Stimulated activated effector memory CD8-positive, alpha-beta T cell treated with anti-CD3 and anti-CD28 coated beads, Interleukin-12 subunit alpha, Interleukin-12 subunit beta, amount 100 ng/mL, for 72 hours (primary cell): ENCODE measurements at regions not wholly inside any gene's neighbourhood (a gene's known extent, or its start where the extent isn't known, plus 50 kb on each side); places are given as distances from the start of the nearest gene placed in this dataset.
"Not testable (repeated sequence)": the region's sequence is repeated elsewhere in the genome, so short reads cannot be mapped to it uniquely, and the experiment has no call there.

Experiments
- ATAC-seq: fragments of 150-1000 bp; cut with Tn5 transposase; 2 replicates; pipeline ENCODE4 v1.10.0; 2021
- DNase-seq, 2 donors: peaks; one replicate each; pipeline ENCODE4 v3.0.0; 2021 to 2022; ENCODE audit warnings: low spot score in 2 of 2
- H3K27ac Mint-ChIP-seq: one replicate; pipeline ENCODE4 v1.8.0; 2022; ENCODE audit warnings: mild to moderate bottlenecking, mixed read lengths
- H3K36me3 Mint-ChIP-seq: one replicate; pipeline ENCODE4 v1.8.0; 2022; ENCODE audit warnings: mild to moderate bottlenecking, mixed read lengths
- H3K4me1 Mint-ChIP-seq: one replicate; pipeline ENCODE4 v1.8.0; 2022; ENCODE audit warnings: mixed read lengths
- H3K4me3 Mint-ChIP-seq: one replicate; pipeline ENCODE4 v1.8.0; 2022; ENCODE audit warnings: mild to moderate bottlenecking, mixed read lengths
- H3K9me3 Mint-ChIP-seq: one replicate; pipeline ENCODE4 v1.8.0; 2022; ENCODE audit warnings: mixed read lengths

GRCh38 chr4:158122501-158122900 lies 50.3 kb downstream of the GASK1B start:
- no peak overlapping the region for H3K4me3 Mint-ChIP-seq
- no peak overlapping the region for H3K27ac Mint-ChIP-seq
- no peak for ATAC-seq
- no peaks in the 10 kb centered on the region for H3K9me3 Mint-ChIP-seq
- no peaks in the 10 kb centered on the region for H3K36me3 Mint-ChIP-seq
- no peak for DNase-seq
- H3K4me1 Mint-ChIP-seq, result no peaks in the 10 kb centered on the region

GRCh38 chr4:158121161-158121579 lies 51.7 kb downstream of the GASK1B start:
- DNase-seq (no peak), ATAC-seq (no peak)
- Mint-ChIP-seq H3K36me3 (no peaks in the 10 kb centered on the region), H3K9me3 (no peaks in the 10 kb centered on the region), H3K27ac (no peak overlapping the region), H3K4me3 (no peak overlapping the region), H3K4me1 (no peaks in the 10 kb centered on the region)

GRCh38 chr4:158120645-158121151 lies 52.1 kb downstream of the GASK1B start:
- H3K27ac Mint-ChIP-seq, H3K9me3 Mint-ChIP-seq, H3K4me1 Mint-ChIP-seq, DNase-seq, H3K4me3 Mint-ChIP-seq, H3K36me3 Mint-ChIP-seq, ATAC-seq: not testable (repeated sequence)

- DNase-seq (no peak), ATAC-seq (no peak)
- H3K36me3 Mint-ChIP-seq, result no peaks in the 10 kb centered on the region
- H3K27ac Mint-ChIP-seq, result no peak overlapping the region
- H3K9me3 Mint-ChIP-seq, result peaks cover 3% of the 10 kb centered on the region
- H3K4me1 Mint-ChIP-seq, result no peaks in the 10 kb centered on the region
- H3K4me3 Mint-ChIP-seq, result no peak overlapping the region
These were observed 60.2 kb downstream of the GASK1B start for GRCh38 chr4:158112611-158113010.

- Mint-ChIP-seq H3K4me1 (no peaks in the 10 kb centered on the region), H3K4me3 (no peak overlapping the region), H3K36me3 (no peaks in the 10 kb centered on the region), H3K9me3 (peaks cover 3% of the 10 kb centered on the region), H3K27ac (no peak overlapping the region)
- ATAC-seq (no peak), DNase-seq (no peak)
These were observed 61.6 kb downstream of the GASK1B start for GRCh38 chr4:158111241-158111640.

GRCh38 chr4:158102904-158103303 lies 69.9 kb downstream of the GASK1B start:
- H3K4me1 Mint-ChIP-seq, result no peaks in the 10 kb centered on the region
- H3K36me3 Mint-ChIP-seq, result no peaks in the 10 kb centered on the region
- no peak overlapping the region for H3K27ac Mint-ChIP-seq

GRCh38 chr4:158099686-158100085 lies 73.1 kb downstream of the GASK1B start:
- Mint-ChIP-seq H3K4me3 (no peak overlapping the region), H3K4me1 (no peaks in the 10 kb centered on the region), H3K27ac (no peak overlapping the region), H3K9me3 (peaks cover 4% of the 10 kb centered on the region), H3K36me3 (no peaks in the 10 kb centered on the region)
- DNase-seq, result no peak
- ATAC-seq, result no peak

More at GRCh38 chr4:158102904-158103303, 69.9 kb downstream of the GASK1B start:
- no peak for ATAC-seq
- peaks cover 4% of the 10 kb centered on the region for H3K9me3 Mint-ChIP-seq
- no peak overlapping the region for H3K4me3 Mint-ChIP-seq
- no peak for DNase-seq

GRCh38 chr4:158098802-158099201 lies 74.0 kb downstream of the GASK1B start:
- H3K9me3 Mint-ChIP-seq, result peaks cover 4% of the 10 kb centered on the region
- H3K36me3 Mint-ChIP-seq, result no peaks in the 10 kb centered on the region
- no peak for ATAC-seq
- DNase-seq, result no peak
- no peak overlapping the region for H3K27ac Mint-ChIP-seq
- H3K4me3 Mint-ChIP-seq, result no peak overlapping the region
- no peaks in the 10 kb centered on the region for H3K4me1 Mint-ChIP-seq

GRCh38 chr4:158094413-158095134 lies 78.3 kb downstream of the GASK1B start:
- no peaks in the 10 kb centered on the region for H3K4me1 Mint-ChIP-seq
- H3K36me3 Mint-ChIP-seq, result no peaks in the 10 kb centered on the region
- no peak for DNase-seq
- no peak overlapping the region for H3K27ac Mint-ChIP-seq
- H3K9me3 Mint-ChIP-seq, result peaks cover 4% of the 10 kb centered on the region
- no peak overlapping the region for H3K4me3 Mint-ChIP-seq
- ATAC-seq, result no peak

GRCh38 chr4:158090323-158090722 lies 82.5 kb downstream of the GASK1B start:
- H3K9me3 Mint-ChIP-seq, result no peaks in the 10 kb centered on the region
- H3K4me1 Mint-ChIP-seq, result no peaks in the 10 kb centered on the region
- no peak for DNase-seq
- ATAC-seq, result no peak
- H3K36me3 Mint-ChIP-seq, result no peaks in the 10 kb centered on the region
- no peak overlapping the region for H3K4me3 Mint-ChIP-seq
- H3K27ac Mint-ChIP-seq, result no peak overlapping the region

- not testable (repeated sequence) for H3K36me3 Mint-ChIP-seq, H3K27ac Mint-ChIP-seq, H3K9me3 Mint-ChIP-seq, H3K4me1 Mint-ChIP-seq, H3K4me3 Mint-ChIP-seq, DNase-seq, ATAC-seq
These were observed 82.9 kb downstream of the GASK1B start for GRCh38 chr4:158089897-158090296.

- H3K36me3 Mint-ChIP-seq, result no peaks in the 10 kb centered on the region
- DNase-seq (no peak), ATAC-seq (no peak)
- H3K4me3 Mint-ChIP-seq, result no peak overlapping the region
- no peaks in the 10 kb centered on the region for H3K4me1 Mint-ChIP-seq
- no peak overlapping the region for H3K27ac Mint-ChIP-seq
- H3K9me3 Mint-ChIP-seq, result peaks cover 7% of the 10 kb centered on the region
These were observed 92.5 kb downstream of the GASK1B start for GRCh38 chr4:158080354-158080753.

GRCh38 chr4:158079661-158080060 lies 93.2 kb downstream of the GASK1B start:
- DNase-seq (no peak), ATAC-seq (no peak)
- no peak overlapping the region for H3K4me3 Mint-ChIP-seq
- peaks cover 7% of the 10 kb centered on the region for H3K9me3 Mint-ChIP-seq
- no peaks in the 10 kb centered on the region for H3K4me1 Mint-ChIP-seq
- no peak overlapping the region for H3K27ac Mint-ChIP-seq
- H3K36me3 Mint-ChIP-seq, result no peaks in the 10 kb centered on the region

- Mint-ChIP-seq H3K9me3 (peaks cover 7% of the 10 kb centered on the region), H3K27ac (no peak overlapping the region), H3K36me3 (no peaks in the 10 kb centered on the region), H3K4me3 (no peak overlapping the region), H3K4me1 (no peaks in the 10 kb centered on the region)
- DNase-seq (no peak), ATAC-seq (no peak)
These were observed 95.0 kb downstream of the GASK1B start for GRCh38 chr4:158077835-158078234.

- no peak for ATAC-seq
- H3K4me3 Mint-ChIP-seq, result no peak overlapping the region
These were observed 98.0 kb downstream of the GASK1B start for GRCh38 chr4:158074851-158075250.

GRCh38 chr4:158071931-158072330 lies 100.9 kb downstream of the GASK1B start:
- H3K36me3 Mint-ChIP-seq, result no peaks in the 10 kb centered on the region
- H3K9me3 Mint-ChIP-seq, result no peaks in the 10 kb centered on the region
- no peak overlapping the region for H3K27ac Mint-ChIP-seq
- ATAC-seq (no peak), DNase-seq (no peak)
- no peaks in the 10 kb centered on the region for H3K4me1 Mint-ChIP-seq
- H3K4me3 Mint-ChIP-seq, result no peak overlapping the region

More at GRCh38 chr4:158074851-158075250, 98.0 kb downstream of the GASK1B start:
- DNase-seq, result no peak
- Mint-ChIP-seq H3K36me3 (no peaks in the 10 kb centered on the region), H3K27ac (no peak overlapping the region), H3K9me3 (peaks cover 7% of the 10 kb centered on the region), H3K4me1 (no peaks in the 10 kb centered on the region)
